ENCODE measurements at regions not wholly inside any gene's neighbourhood (a gene's known extent, or its start where the extent isn't known, plus 50 kb on each side); places are given as distances from the start of the nearest gene placed in this dataset.

DNA sequence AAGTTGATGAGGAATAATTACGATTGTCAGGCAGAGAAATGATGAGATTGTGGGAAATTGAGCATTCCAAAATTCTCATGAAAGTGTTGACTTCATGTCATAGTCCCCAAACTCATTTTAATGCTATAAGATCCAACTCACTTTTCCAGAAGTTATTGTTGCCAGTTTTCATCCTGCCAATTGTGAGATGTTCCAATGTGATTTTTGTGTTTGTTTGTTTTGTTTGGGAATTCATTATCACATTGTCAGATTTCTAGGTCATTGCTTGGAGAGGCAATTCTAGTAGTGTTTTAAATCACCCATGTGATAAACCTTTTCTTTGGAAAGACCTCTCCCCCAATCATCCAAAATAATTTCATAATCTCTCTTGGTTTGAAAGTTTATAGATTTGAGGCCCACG lies 86.0 kb upstream of the ACVR2A start:
- H3K4me3 ChIP-seq (ENCODE audit: low read depth, low read length): no peak overlapping the region
- TF ChIP-seq, protein P1, sequence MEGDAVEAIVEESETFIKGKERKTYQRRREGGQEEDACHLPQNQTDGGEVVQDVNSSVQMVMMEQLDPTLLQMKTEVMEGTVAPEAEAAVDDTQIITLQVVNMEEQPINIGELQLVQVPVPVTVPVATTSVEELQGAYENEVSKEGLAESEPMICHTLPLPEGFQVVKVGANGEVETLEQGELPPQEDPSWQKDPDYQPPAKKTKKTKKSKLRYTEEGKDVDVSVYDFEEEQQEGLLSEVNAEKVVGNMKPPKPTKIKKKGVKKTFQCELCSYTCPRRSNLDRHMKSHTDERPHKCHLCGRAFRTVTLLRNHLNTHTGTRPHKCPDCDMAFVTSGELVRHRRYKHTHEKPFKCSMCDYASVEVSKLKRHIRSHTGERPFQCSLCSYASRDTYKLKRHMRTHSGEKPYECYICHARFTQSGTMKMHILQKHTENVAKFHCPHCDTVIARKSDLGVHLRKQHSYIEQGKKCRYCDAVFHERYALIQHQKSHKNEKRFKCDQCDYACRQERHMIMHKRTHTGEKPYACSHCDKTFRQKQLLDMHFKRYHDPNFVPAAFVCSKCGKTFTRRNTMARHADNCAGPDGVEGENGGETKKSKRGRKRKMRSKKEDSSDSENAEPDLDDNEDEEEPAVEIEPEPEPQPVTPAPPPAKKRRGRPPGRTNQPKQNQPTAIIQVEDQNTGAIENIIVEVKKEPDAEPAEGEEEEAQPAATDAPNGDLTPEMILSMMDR (conservative IDR thresholded peaks at IDR 0.05; ENCODE audit: low read depth, low read length): no peak
- DNase-seq (ENCODE audit: low read depth): no peak

DNA sequence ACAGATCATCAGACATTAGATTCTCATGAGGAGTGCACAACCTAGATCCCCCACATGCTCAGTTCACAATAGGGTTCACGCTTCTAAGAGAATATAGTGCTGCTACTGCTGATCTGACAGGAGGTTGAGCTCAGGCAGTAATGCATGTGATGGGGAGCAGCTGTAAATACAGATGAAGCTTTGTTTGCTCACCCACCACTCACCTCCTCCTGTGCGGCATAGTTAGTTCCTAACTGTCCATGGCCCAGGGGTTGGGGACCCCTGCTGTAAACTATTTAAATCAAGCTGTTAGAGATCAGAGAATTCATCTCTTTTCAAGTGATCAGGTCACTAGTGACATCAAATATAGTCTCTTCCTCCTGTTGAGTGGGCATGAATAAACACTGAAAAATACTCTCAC lies 88.8 kb upstream of the ACVR2A start:
- DNase-seq (ENCODE audit: low read depth): no peak
- H3K4me3 ChIP-seq (ENCODE audit: low read depth, low read length): no peak overlapping the region
- TF ChIP-seq, protein P1 (conservative IDR thresholded peaks at IDR 0.05; ENCODE audit: low read depth, low read length): no peak

DNA sequence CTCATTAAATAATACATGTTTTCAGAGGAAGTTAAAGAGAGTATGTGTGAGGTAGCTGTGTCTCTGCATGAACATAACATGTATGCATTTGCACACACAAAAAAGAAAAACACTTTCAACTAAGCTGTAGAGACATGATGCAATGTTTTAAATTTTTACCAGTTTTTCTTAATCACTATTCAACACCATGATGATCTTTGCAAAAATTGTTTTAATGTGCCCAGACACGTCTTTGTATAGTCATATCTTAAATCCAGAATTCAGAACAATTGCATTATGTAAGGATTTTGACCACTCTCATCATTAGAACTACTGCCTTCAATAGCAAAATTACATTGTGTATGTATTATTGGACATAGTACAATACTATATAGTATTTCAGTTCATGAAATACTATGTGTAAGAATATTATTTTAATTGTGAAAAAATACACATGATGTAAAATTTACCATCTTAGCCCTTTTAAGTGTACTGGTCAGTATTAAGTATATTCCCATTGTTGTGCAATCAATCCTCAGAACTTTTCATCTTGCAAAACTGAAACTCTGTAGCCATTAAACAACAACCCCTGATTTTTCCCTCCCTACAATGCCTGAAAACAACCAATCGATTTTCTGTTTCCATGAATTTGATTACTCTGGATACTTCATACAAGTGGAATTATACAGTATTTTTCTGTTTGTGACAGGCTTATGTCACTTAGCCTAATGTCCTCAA lies 104.5 kb upstream of the ACVR2A start:
- no peak for DNase-seq (ENCODE audit: low read depth)
- TF ChIP-seq, protein P1 (conservative IDR thresholded peaks at IDR 0.05; ENCODE audit: low read depth, low read length): no peak
- H3K4me3 ChIP-seq (ENCODE audit: low read depth, low read length): no peak overlapping the region

DNA sequence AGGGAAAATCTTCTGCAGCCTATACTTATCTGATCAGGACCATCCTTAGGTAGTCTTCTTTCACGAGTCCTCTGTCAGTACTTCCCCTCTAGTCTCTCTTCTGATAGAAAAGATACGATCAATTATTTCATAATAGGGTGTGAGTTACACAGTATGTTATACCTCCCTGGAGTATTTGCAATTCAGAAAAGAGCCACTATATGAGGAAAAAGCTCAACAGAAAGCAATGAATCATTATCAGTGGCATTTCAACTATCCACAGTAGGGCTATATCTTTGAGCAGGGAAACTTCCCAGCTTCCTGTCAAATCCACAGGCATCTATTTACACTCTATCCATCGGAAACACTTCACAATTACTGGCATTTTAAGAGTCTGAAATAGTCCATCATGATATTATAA lies 105.3 kb upstream of the ACVR2A start:
- H3K4me3 ChIP-seq (ENCODE audit: low read depth, low read length): no peak overlapping the region
- TF ChIP-seq, protein P1 (conservative IDR thresholded peaks at IDR 0.05; ENCODE audit: low read depth, low read length): no peak
- DNase-seq (ENCODE audit: low read depth): no peak

DNA sequence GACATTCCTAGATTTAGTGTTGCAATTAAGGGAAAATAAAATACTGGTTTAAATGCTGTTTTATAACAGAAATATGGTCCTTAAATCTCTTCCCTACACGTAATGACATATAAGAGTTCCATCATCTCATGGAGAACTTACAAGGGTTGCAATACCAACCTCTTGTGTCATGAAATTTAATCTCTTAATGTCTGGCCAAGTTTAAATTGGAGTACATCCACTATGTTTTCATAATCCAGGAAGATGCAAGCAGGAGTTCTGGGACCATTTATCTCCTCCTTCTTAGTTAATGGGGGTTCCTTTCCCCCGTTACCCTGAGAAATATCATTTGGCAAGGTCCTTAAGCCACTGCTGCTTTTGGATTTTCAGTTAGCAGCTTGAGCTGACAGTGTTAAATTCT lies 126.0 kb upstream of the ACVR2A start:
- TF ChIP-seq, protein P1 (conservative IDR thresholded peaks at IDR 0.05; ENCODE audit: low read depth, low read length): no peak
- no peak overlapping the region for H3K4me3 ChIP-seq (ENCODE audit: low read depth, low read length)
- no peak for DNase-seq (ENCODE audit: low read depth)

DNA sequence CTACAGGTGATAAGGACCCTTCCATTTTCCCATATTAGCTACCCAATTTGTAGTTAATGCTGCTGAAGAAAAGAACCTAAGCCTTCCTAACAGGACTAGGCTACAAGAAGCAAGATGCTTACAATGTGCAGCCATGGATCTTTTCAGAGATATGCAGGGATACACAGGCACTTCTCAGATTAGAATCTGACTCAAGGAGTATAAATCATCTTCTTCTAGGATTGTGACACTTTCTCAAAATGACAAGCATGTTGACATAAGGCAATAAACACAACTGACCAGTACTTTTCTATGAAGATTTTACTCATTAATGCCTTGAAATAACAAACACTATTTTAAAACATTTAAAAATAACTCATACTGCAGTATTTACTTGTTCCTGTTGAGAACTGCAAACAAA lies 127.9 kb upstream of the ACVR2A start:
- TF ChIP-seq, protein P1 (conservative IDR thresholded peaks at IDR 0.05; ENCODE audit: low read depth, low read length): no peak
- no peak overlapping the region for H3K4me3 ChIP-seq (ENCODE audit: low read depth, low read length)
- DNase-seq (ENCODE audit: low read depth): no peak

DNA sequence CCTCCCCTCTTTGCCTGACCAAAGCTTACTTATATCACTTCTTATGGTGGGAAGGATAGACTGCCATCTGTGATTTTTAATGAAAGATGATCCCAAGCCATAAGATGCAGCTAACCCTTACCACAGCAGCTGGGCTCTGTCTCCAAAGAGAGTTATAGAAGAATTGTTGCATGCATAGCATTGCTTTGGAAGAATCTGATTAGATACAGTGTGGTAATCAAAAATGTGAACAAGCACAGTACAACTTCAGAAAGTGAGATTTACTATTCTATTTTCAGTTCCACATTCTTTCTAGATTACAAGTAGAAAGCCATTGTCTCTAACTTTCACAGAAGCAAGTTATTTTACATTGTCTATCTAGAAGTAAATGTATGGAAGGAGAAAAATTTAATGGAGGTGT lies 129.0 kb upstream of the ACVR2A start:
- no peak for DNase-seq (ENCODE audit: low read depth)
- TF ChIP-seq, protein P1 (conservative IDR thresholded peaks at IDR 0.05; ENCODE audit: low read depth, low read length): no peak
- no peak overlapping the region for H3K4me3 ChIP-seq (ENCODE audit: low read depth, low read length)
